Cerebellar cortex (tissue), 1 donor: ENCODE measurements at regions not wholly inside any gene's neighbourhood (a gene's known extent, or its start where the extent isn't known, plus 50 kb on each side); places are given as distances from the start of the nearest gene placed in this dataset.

Experiments
- DNase-seq: peaks from one replicate; pipeline ENCODE4 v3.0.0-alpha.2; 2015; ENCODE audit warnings: low spot score

- DNase-seq: no peak
These were observed 55.5 kb downstream of the GSPT2 start for GRCh38 chrX:51798701-51799100.

- DNase-seq: peak; percentile 88
These were observed 59.9 kb downstream of the GSPT2 start for GRCh38 chrX:51802917-51803688.

- DNase-seq: no peak
These were observed 60.6 kb downstream of the GSPT2 start for GRCh38 chrX:51803833-51804232.

- DNase-seq: no peak
These were observed 61.5 kb downstream of the GSPT2 start for GRCh38 chrX:51804741-51805140.

GRCh38 chrX:51813886-51814460 is 70.7 kb downstream of the GSPT2 start:
- DNase-seq: no peak

GRCh38 chrX:51824061-51824460 is 69.4 kb upstream of the MAGED1 start:
- no peak for DNase-seq

- DNase-seq: no peak
These were observed 68.0 kb upstream of the MAGED1 start for GRCh38 chrX:51825436-51825835.

GRCh38 chrX:51834076-51834475 is 59.3 kb upstream of the MAGED1 start:
- DNase-seq: no peak

- DNase-seq: no peak
These were observed 56.6 kb upstream of the MAGED1 start for GRCh38 chrX:51836823-51837222.

- DNase-seq: no peak
These were observed 56.0 kb upstream of the MAGED1 start for GRCh38 chrX:51837451-51837850.

- DNase-seq: no peak
These were observed 55.5 kb upstream of the MAGED1 start for GRCh38 chrX:51837921-51838320.
